HG02798 (cell line): ENCODE measurements at regions not wholly inside any gene's neighbourhood (a gene's known extent, or its start where the extent isn't known, plus 50 kb on each side); places are given as distances from the start of the nearest gene placed in this dataset.

Experiments
- ATAC-seq: cut with Tn5 transposase; IDR thresholded peaks from one replicate; pipeline ENCODE4 v1.9.1; 2021; ENCODE audit warnings: mild to moderate bottlenecking; ENCODE audit not compliant: unreplicated experiment, poor library complexity

- ATAC-seq = no peak
These were observed 502.8 kb downstream of the CMPK2 start for GRCh38 chr2:6362671-6363450.

- no peak for ATAC-seq
These were observed 497.4 kb downstream of the CMPK2 start for GRCh38 chr2:6368281-6368680.

- no peak for ATAC-seq
These were observed 496.4 kb downstream of the CMPK2 start for GRCh38 chr2:6369266-6369665.

GRCh38 chr2:6370753-6371551 is 494.8 kb downstream of the CMPK2 start:
- no peak for ATAC-seq

- ATAC-seq = no peak
These were observed 493.3 kb downstream of the CMPK2 start for GRCh38 chr2:6372317-6372901.

- ATAC-seq = no peak
These were observed 484.4 kb downstream of the CMPK2 start for GRCh38 chr2:6381326-6381725.

GRCh38 chr2:6384341-6384740 is 481.4 kb downstream of the CMPK2 start:
- no peak for ATAC-seq

- ATAC-seq = no peak
These were observed 473.4 kb downstream of the CMPK2 start for GRCh38 chr2:6392354-6392753.

GRCh38 chr2:6392966-6393365 is 472.7 kb downstream of the CMPK2 start:
- no peak for ATAC-seq

- no peak for ATAC-seq
These were observed 471.9 kb downstream of the CMPK2 start for GRCh38 chr2:6393819-6394218.

- ATAC-seq = no peak
These were observed 471.4 kb downstream of the CMPK2 start for GRCh38 chr2:6394276-6394675.

GRCh38 chr2:6398421-6398820 is 467.3 kb downstream of the CMPK2 start:
- no peak for ATAC-seq

- ATAC-seq = no peak
These were observed 464.4 kb downstream of the CMPK2 start for GRCh38 chr2:6401301-6401700.

- no peak for ATAC-seq
These were observed 457.6 kb downstream of the CMPK2 start for GRCh38 chr2:6408057-6408456.

- ATAC-seq = no peak
These were observed 455.4 kb downstream of the CMPK2 start for GRCh38 chr2:6410313-6410712.

- no peak for ATAC-seq
These were observed 453.1 kb downstream of the CMPK2 start for GRCh38 chr2:6412533-6413091.

- no peak for ATAC-seq
These were observed 448.7 kb downstream of the CMPK2 start for GRCh38 chr2:6417050-6417449.

GRCh38 chr2:6418291-6418690 is 447.4 kb downstream of the CMPK2 start:
- no peak for ATAC-seq

GRCh38 chr2:6421138-6421730 is 444.5 kb downstream of the CMPK2 start:
- no peak for ATAC-seq

GRCh38 chr2:6421888-6422287 is 443.8 kb downstream of the CMPK2 start:
- no peak for ATAC-seq

- ATAC-seq = no peak
These were observed 442.6 kb downstream of the CMPK2 start for GRCh38 chr2:6423157-6423556.
